ENCODE measurements at regions not wholly inside any gene's neighbourhood (a gene's known extent, or its start where the extent isn't known, plus 50 kb on each side); places are given as distances from the start of the nearest gene placed in this dataset.

GRCh38 chrX:42415636-42416035, 362.3 kb downstream of the PPP1R2C start:
- Histone ChIP-seq H3K4me1 (ENCODE audit: control insufficient read depth, insufficient read depth, low read length) (no peaks in the 10 kb centered on the region), H3K9me3 (ENCODE audit: control insufficient read depth, insufficient read depth, low read length) (no peaks in the 10 kb centered on the region), H3K4me3 (ENCODE audit: low read length) (no peak overlapping the region), H3K36me3 (ENCODE audit: control insufficient read depth, insufficient read depth, low read length) (no peaks in the 10 kb centered on the region), H3K27me3 (ENCODE audit: control insufficient read depth, insufficient read depth, low read length) (no peaks in the 10 kb centered on the region), H3K27ac (ENCODE audit: low read length) (no peak overlapping the region)
- WGBS (ENCODE audit: insufficient coverage, insufficient read length), result no CpG with 5 or more reads among the region's 2 CpGs
- DNase-seq (ENCODE audit: low read depth, low spot score), result no peak

GRCh38 chrX:42414057-42414456, 363.9 kb downstream of the PPP1R2C start:
- Histone ChIP-seq H3K27me3 (ENCODE audit: control insufficient read depth, insufficient read depth, low read length) (no peaks in the 10 kb centered on the region), H3K27ac (ENCODE audit: low read length) (no peak overlapping the region), H3K9me3 (ENCODE audit: control insufficient read depth, insufficient read depth, low read length) (no peaks in the 10 kb centered on the region), H3K4me1 (ENCODE audit: control insufficient read depth, insufficient read depth, low read length) (no peaks in the 10 kb centered on the region), H3K4me3 (ENCODE audit: low read length) (no peak overlapping the region), H3K36me3 (ENCODE audit: control insufficient read depth, insufficient read depth, low read length) (no peaks in the 10 kb centered on the region)
- no CpG with 5 or more reads among the region's 5 CpGs for WGBS (ENCODE audit: insufficient coverage, insufficient read length)
- no peak for DNase-seq (ENCODE audit: low read depth, low spot score)

DNA sequence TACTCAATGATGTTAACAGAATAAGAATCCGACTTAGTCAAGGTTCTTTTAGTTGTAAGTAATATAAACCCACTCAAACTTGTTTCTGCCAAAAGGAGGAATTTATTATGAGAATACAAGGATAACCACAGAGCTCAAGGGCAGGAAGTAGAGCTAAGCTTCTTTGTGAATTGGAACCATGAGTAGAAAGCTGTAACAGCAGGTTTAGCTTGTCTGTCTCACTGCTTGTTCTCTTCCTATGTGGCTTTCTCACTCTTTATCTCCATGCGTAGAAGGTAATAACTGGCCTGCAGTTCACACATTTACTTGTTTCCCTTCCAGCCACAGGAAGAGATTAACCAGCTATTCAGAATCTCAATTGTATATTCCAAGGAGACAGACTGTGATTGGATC, 378.3 kb downstream of the PPP1R2C start:
- Histone ChIP-seq H3K27me3 (ENCODE audit: control insufficient read depth, insufficient read depth, low read length) (no peaks in the 10 kb centered on the region), H3K27ac (ENCODE audit: low read length) (no peak overlapping the region), H3K4me1 (ENCODE audit: control insufficient read depth, insufficient read depth, low read length) (no peaks in the 10 kb centered on the region), H3K36me3 (ENCODE audit: control insufficient read depth, insufficient read depth, low read length) (no peaks in the 10 kb centered on the region), H3K4me3 (ENCODE audit: low read length) (no peak overlapping the region), H3K9me3 (ENCODE audit: control insufficient read depth, insufficient read depth, low read length) (no peaks in the 10 kb centered on the region)
- WGBS (ENCODE audit: insufficient coverage, insufficient read length), result no CpG with 5 or more reads among the region's 2 CpGs
- no peak for DNase-seq (ENCODE audit: low read depth, low spot score)

DNA sequence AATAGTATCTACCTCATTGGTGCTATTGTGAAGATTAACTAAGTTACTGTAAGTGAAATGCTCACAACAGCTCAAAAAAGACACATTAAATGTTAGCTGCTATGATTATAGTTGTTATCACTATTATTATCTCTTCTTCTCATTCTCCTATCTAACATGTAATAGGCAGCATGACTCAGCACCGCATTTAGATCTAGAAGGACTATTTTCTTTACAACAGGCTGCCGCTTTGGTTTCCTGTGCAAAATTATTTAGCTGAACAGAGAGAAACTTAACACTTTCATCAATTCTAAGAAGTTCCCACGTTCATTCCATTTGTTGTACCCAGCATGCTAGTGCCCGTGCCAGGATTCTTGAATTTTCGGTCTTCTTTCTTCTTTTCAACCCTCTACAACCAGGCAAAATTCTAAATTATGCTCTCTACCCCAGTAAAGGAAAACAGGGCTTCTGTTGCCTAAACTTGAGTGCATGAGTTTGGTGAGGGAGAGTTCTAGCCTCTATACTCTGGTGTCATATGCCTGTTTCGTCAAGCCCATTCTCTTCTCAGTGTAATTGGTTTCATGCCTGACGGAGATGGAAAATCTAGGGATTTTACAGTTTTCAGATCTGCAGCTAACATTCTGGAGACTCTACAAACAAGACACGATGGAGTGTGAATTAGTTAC, 378.9 kb downstream of the PPP1R2C start:
- no peaks in the 10 kb centered on the region for H3K9me3 ChIP-seq (ENCODE audit: control insufficient read depth, insufficient read depth, low read length)
- H3K27me3 ChIP-seq (ENCODE audit: control insufficient read depth, insufficient read depth, low read length), result no peaks in the 10 kb centered on the region
- whole genome bisulfite sequencing (ENCODE audit: insufficient coverage, insufficient read length), result no CpG with 5 or more reads among the region's 8 CpGs
- no peak overlapping the region for H3K27ac ChIP-seq (ENCODE audit: low read length)
- H3K4me1 ChIP-seq (ENCODE audit: control insufficient read depth, insufficient read depth, low read length), result no peaks in the 10 kb centered on the region
- no peaks in the 10 kb centered on the region for H3K36me3 ChIP-seq (ENCODE audit: control insufficient read depth, insufficient read depth, low read length)
- no peak overlapping the region for H3K4me3 ChIP-seq (ENCODE audit: low read length)
- no peak for DNase-seq (ENCODE audit: low read depth, low spot score)

DNA sequence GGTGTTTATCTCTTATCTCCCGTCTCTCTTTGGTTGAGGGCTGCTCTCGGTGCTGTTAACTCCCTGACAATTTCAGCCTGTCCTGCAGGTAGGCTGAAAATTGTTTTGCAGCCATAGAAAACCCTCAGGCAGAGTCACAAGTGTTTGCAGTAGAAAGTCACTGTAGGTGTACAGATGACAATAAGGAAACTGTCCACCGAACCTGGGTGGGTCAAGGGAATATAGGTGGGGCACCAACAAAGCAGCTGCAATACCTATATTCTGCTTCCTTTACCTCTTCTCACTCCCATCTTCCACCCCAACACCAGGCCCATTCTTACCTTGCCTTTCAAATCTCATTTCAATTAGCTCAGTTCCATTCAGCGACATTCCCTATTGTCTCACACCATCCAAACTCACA, 381.8 kb downstream of the PPP1R2C start:
- H3K27ac ChIP-seq (ENCODE audit: low read length), result no peak overlapping the region
- no CpG with 5 or more reads among the region's 4 CpGs for WGBS (ENCODE audit: insufficient coverage, insufficient read length)
- H3K9me3 ChIP-seq (ENCODE audit: control insufficient read depth, insufficient read depth, low read length), result no peaks in the 10 kb centered on the region
- DNase-seq (ENCODE audit: low read depth, low spot score), result no peak
- H3K4me1 ChIP-seq (ENCODE audit: control insufficient read depth, insufficient read depth, low read length), result no peaks in the 10 kb centered on the region
- no peaks in the 10 kb centered on the region for H3K36me3 ChIP-seq (ENCODE audit: control insufficient read depth, insufficient read depth, low read length)
- no peak overlapping the region for H3K4me3 ChIP-seq (ENCODE audit: low read length)
- H3K27me3 ChIP-seq (ENCODE audit: control insufficient read depth, insufficient read depth, low read length), result no peaks in the 10 kb centered on the region

DNA sequence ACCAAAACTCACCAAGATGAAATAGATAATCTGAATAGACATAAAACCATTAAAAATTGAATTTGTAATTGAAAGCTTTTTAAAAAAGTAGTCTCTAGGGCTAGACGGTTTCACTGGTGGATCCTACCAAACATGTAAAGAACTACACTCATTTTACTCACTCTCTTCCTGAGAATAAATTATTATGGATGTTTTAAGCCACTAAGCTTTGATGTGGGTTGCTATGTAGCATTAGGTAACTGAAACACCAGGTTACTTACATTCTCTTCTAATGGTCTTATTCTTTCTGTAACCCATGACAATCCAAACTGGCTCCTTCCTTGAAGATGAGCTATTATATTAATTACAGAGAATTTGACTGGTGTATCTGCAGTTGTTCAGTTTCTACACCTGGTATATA, 385.1 kb downstream of the PPP1R2C start:
- Histone ChIP-seq H3K4me3 (ENCODE audit: low read length) (no peak overlapping the region), H3K4me1 (ENCODE audit: control insufficient read depth, insufficient read depth, low read length) (no peaks in the 10 kb centered on the region), H3K9me3 (ENCODE audit: control insufficient read depth, insufficient read depth, low read length) (no peaks in the 10 kb centered on the region), H3K36me3 (ENCODE audit: control insufficient read depth, insufficient read depth, low read length) (no peaks in the 10 kb centered on the region), H3K27me3 (ENCODE audit: control insufficient read depth, insufficient read depth, low read length) (no peaks in the 10 kb centered on the region), H3K27ac (ENCODE audit: low read length) (no peak overlapping the region)
- DNase-seq (ENCODE audit: low read depth, low spot score), result no peak
- no CpG with 5 or more reads among the region's 1 CpG for WGBS (ENCODE audit: insufficient coverage, insufficient read length)

DNA sequence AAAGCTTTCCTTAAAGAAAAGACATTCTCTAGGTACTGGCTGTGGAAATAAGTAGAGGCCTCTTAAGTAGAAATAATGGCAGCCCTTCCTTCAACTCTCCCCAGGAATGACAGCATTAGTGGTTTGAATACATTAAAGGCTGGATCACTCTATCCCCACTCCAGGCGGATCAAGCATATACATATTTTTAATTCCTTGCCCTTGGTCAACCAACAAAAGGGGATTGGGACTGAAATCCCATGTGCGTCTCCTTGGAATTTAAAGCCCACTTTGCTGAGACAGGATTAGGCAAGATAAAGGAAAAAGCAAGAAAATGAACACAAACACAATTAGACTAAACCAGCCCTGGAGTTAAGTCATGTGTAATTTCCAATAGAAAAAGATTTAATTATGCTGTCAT, 391.3 kb downstream of the PPP1R2C start:
- no peaks in the 10 kb centered on the region for H3K4me1 ChIP-seq (ENCODE audit: control insufficient read depth, insufficient read depth, low read length)
- H3K4me3 ChIP-seq (ENCODE audit: low read length), result no peak overlapping the region
- no peak overlapping the region for H3K27ac ChIP-seq (ENCODE audit: low read length)
- H3K9me3 ChIP-seq (ENCODE audit: control insufficient read depth, insufficient read depth, low read length), result no peaks in the 10 kb centered on the region
- no peak for DNase-seq (ENCODE audit: low read depth, low spot score)
- H3K36me3 ChIP-seq (ENCODE audit: control insufficient read depth, insufficient read depth, low read length), result no peaks in the 10 kb centered on the region
- no CpG with 5 or more reads among the region's 2 CpGs for WGBS (ENCODE audit: insufficient coverage, insufficient read length)
- H3K27me3 ChIP-seq (ENCODE audit: control insufficient read depth, insufficient read depth, low read length), result no peaks in the 10 kb centered on the region

DNA sequence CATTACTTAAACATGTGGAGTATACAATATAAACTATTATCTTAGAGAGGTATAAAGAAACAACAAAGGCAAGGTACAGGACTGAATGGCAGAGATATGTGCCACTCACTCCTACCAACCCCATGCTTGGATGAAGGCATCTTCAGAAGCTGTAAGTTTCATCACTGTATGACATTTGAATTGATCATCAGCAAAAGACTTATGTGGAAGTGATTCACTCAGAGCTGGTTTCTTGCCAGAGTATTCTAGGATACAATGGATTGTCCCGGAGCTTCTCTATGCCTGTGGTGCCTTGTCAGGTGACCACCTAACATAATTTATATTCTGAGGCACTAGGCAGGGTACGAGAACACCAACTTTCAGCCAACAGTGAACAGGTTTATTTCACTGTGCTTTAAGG, 392.2 kb downstream of the PPP1R2C start:
- Histone ChIP-seq H3K4me3 (ENCODE audit: low read length) (no peak overlapping the region), H3K4me1 (ENCODE audit: control insufficient read depth, insufficient read depth, low read length) (no peaks in the 10 kb centered on the region), H3K36me3 (ENCODE audit: control insufficient read depth, insufficient read depth, low read length) (no peaks in the 10 kb centered on the region), H3K9me3 (ENCODE audit: control insufficient read depth, insufficient read depth, low read length) (no peaks in the 10 kb centered on the region), H3K27ac (ENCODE audit: low read length) (no peak overlapping the region), H3K27me3 (ENCODE audit: control insufficient read depth, insufficient read depth, low read length) (no peaks in the 10 kb centered on the region)
- DNase-seq (ENCODE audit: low read depth, low spot score), result no peak
- WGBS (ENCODE audit: insufficient coverage, insufficient read length), result no CpG with 5 or more reads among the region's 2 CpGs

- Histone ChIP-seq H3K27me3 (ENCODE audit: control insufficient read depth, insufficient read depth, low read length) (no peaks in the 10 kb centered on the region), H3K4me1 (ENCODE audit: control insufficient read depth, insufficient read depth, low read length) (no peaks in the 10 kb centered on the region)
- no CpG with 5 or more reads among the region's 1 CpG for WGBS (ENCODE audit: insufficient coverage, insufficient read length)
Observed at GRCh38 chrX:42384956-42385355, 393.0 kb downstream of the PPP1R2C start.

GRCh38 chrX:42378857-42379256, 399.1 kb downstream of the PPP1R2C start:
- DNase-seq (ENCODE audit: low read depth, low spot score), result no peak
- Histone ChIP-seq H3K4me1 (ENCODE audit: control insufficient read depth, insufficient read depth, low read length) (no peaks in the 10 kb centered on the region), H3K27me3 (ENCODE audit: control insufficient read depth, insufficient read depth, low read length) (no peaks in the 10 kb centered on the region), H3K4me3 (ENCODE audit: low read length) (no peak overlapping the region), H3K27ac (ENCODE audit: low read length) (no peak overlapping the region), H3K36me3 (ENCODE audit: control insufficient read depth, insufficient read depth, low read length) (no peaks in the 10 kb centered on the region), H3K9me3 (ENCODE audit: control insufficient read depth, insufficient read depth, low read length) (no peaks in the 10 kb centered on the region)
- no CpG with 5 or more reads among the region's 1 CpG for WGBS (ENCODE audit: insufficient coverage, insufficient read length)

More at GRCh38 chrX:42384956-42385355, 393.0 kb downstream of the PPP1R2C start:
- H3K9me3 ChIP-seq (ENCODE audit: control insufficient read depth, insufficient read depth, low read length), result no peaks in the 10 kb centered on the region
- no peaks in the 10 kb centered on the region for H3K36me3 ChIP-seq (ENCODE audit: control insufficient read depth, insufficient read depth, low read length)
- H3K4me3 ChIP-seq (ENCODE audit: low read length), result no peak overlapping the region
- no peak for DNase-seq (ENCODE audit: low read depth, low spot score)
- no peak overlapping the region for H3K27ac ChIP-seq (ENCODE audit: low read length)

DNA sequence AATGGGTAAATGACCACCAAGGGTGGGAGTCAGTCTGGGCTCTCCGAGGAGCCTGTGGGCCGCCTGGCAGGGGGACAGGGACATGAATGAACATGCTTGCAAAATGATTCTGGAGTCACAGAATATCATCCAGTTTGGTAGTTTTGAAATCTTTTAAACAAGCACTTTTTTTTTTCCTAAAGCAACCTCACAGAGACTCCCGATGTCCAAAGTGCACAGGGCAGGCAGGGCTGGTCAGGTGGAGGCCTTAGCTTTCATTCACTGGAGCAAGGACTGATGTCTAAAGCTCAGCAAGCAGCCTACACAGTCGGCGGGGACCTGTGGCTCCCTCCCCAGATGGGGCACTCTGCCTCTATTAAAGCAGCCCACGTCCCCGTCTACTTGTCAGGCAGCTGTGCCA, 402.9 kb downstream of the PPP1R2C start:
- Histone ChIP-seq H3K36me3 (ENCODE audit: control insufficient read depth, insufficient read depth, low read length) (no peaks in the 10 kb centered on the region), H3K27ac (ENCODE audit: low read length) (no peak overlapping the region), H3K27me3 (ENCODE audit: control insufficient read depth, insufficient read depth, low read length) (no peaks in the 10 kb centered on the region), H3K4me1 (ENCODE audit: control insufficient read depth, insufficient read depth, low read length) (no peaks in the 10 kb centered on the region), H3K9me3 (ENCODE audit: control insufficient read depth, insufficient read depth, low read length) (no peaks in the 10 kb centered on the region), H3K4me3 (ENCODE audit: low read length) (no peak overlapping the region)
- WGBS (ENCODE audit: insufficient coverage, insufficient read length), result no CpG with 5 or more reads among the region's 7 CpGs
- no peak for DNase-seq (ENCODE audit: low read depth, low spot score)
